ENCODE measurements at regions not wholly inside any gene's neighbourhood (a gene's known extent, or its start where the extent isn't known, plus 50 kb on each side); places are given as distances from the start of the nearest gene placed in this dataset.

DNA sequence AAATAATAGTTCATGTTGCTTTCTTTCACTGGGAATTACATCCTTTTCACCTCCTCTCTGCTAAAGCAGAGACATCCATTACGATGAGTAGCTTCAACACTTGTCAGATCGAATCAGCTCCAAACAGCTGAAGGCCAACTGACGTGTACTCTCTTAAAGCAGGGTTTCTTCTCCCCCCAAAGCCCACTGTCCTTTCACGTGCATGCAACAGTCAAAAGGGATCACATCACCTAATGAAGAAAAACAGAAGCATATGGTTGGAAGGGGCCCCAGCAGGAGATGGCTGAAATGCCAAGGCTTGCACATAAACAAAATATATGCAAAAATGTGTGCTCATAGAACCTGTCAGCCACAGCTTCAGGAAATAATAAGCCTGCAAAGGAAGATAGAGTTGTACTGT, 421.6 kb downstream of the ANXA1 start:
- TF ChIP-seq POLR2AphosphoS5 (IDR thresholded peaks at IDR 0.05; ENCODE audit: borderline replicate concordance, low read depth, low read length) (no peak), EZH2 (IDR thresholded peaks at IDR 0.05) (no peak), FOXP2 (optimal IDR thresholded peaks at IDR 0.05; ENCODE audit: control extremely low read depth, extremely low read length, insufficient read depth) (no peak)
